HEK293 (cell line): ENCODE measurements at regions not wholly inside any gene's neighbourhood (a gene's known extent, or its start where the extent isn't known, plus 50 kb on each side); places are given as distances from the start of the nearest gene placed in this dataset.

ENCODE experiments used
- KLF8 ChIP-seq: fragments of 450-650 bp; formaldehyde crosslinking; IDR thresholded peaks from 2 replicates; pipeline ENCODE4 v1.5.1; 2016; ENCODE audit warnings: missing biosample characterization, missing genetic modification characterization
- MEIS1 ChIP-seq: sonication (generic); formaldehyde crosslinking; IDR thresholded peaks from 2 replicates; pipeline ENCODE4 v1.8.1; 2022; ENCODE audit warnings: missing genetic modification reagents, mild to moderate bottlenecking, borderline replicate concordance
- MYNN ChIP-seq: fragments of 450-650 bp; formaldehyde crosslinking; IDR thresholded peaks from 2 replicates; pipeline ENCODE4 v1.5.1; 2016; ENCODE audit warnings: missing biosample characterization, missing genetic modification characterization, borderline replicate concordance
- MZF1 ChIP-seq: fragments of 450-650 bp; formaldehyde crosslinking; IDR thresholded peaks from 2 replicates; pipeline ENCODE4 v1.5.1; 2017; ENCODE audit warnings: missing biosample characterization, missing genetic modification characterization, borderline replicate concordance
- TRIM28 ChIP-seq: IDR thresholded peaks from 2 replicates; pipeline ENCODE4 v1.6.1; 2011; ENCODE audit warnings: low read length, control low read depth, borderline replicate concordance
- ZBTB48 ChIP-seq: fragments of 450-650 bp; formaldehyde crosslinking; IDR thresholded peaks from 2 replicates; pipeline ENCODE4 v1.5.1; 2016; ENCODE audit warnings: missing biosample characterization, missing genetic modification characterization
- ZNF112 ChIP-seq: fragments of 450-650 bp; formaldehyde crosslinking; IDR thresholded peaks from 2 replicates; pipeline ENCODE4 v1.5.0; 2017; ENCODE audit warnings: missing biosample characterization, missing genetic modification characterization
- ZNF211 ChIP-seq: fragments of 450-650 bp; formaldehyde crosslinking; IDR thresholded peaks from 2 replicates; pipeline ENCODE4 v1.5.1; 2016; ENCODE audit warnings: low read depth, missing biosample characterization, missing genetic modification characterization
- ZNF248 ChIP-seq: fragments of 450-650 bp; formaldehyde crosslinking; IDR thresholded peaks from 2 replicates; pipeline ENCODE4 v1.5.1; 2017; ENCODE audit warnings: missing biosample characterization, missing genetic modification characterization
- ZNF501 ChIP-seq: fragments of 450-650 bp; formaldehyde crosslinking; IDR thresholded peaks from 2 replicates; pipeline ENCODE4 v1.5.1; 2016; ENCODE audit warnings: missing biosample characterization, missing genetic modification characterization
- ZNF514 ChIP-seq: fragments of 450-650 bp; formaldehyde crosslinking; IDR thresholded peaks from 2 replicates; pipeline ENCODE4 v1.5.1; 2016; ENCODE audit warnings: missing biosample characterization, missing genetic modification characterization
- ZNF571 ChIP-seq: fragments of 450-650 bp; formaldehyde crosslinking; IDR thresholded peaks from 2 replicates; pipeline ENCODE4 v1.5.0; 2017; ENCODE audit warnings: missing biosample characterization, missing genetic modification characterization
- ZNF610 ChIP-seq: fragments of 450-650 bp; formaldehyde crosslinking; IDR thresholded peaks from 2 replicates; pipeline ENCODE4 v1.5.1; 2016; ENCODE audit warnings: missing biosample characterization, missing genetic modification characterization, borderline replicate concordance
- ZNF660 ChIP-seq: fragments of 450-650 bp; IDR thresholded peaks from 2 replicates; pipeline ENCODE4 v1.5.1; 2018; ENCODE audit warnings: missing biosample characterization, mild to moderate bottlenecking, missing genetic modification characterization
- ZNF768 ChIP-seq: fragments of 450-650 bp; formaldehyde crosslinking; IDR thresholded peaks from 2 replicates; pipeline ENCODE4 v1.5.1; 2018; ENCODE audit warnings: missing biosample characterization, mild to moderate bottlenecking, missing genetic modification characterization
- ZNF843 ChIP-seq: fragments of 450-650 bp; formaldehyde crosslinking; IDR thresholded peaks from 2 replicates; pipeline ENCODE4 v1.5.1; 2016; ENCODE audit warnings: missing biosample characterization, missing genetic modification characterization
- ZSCAN16 ChIP-seq: fragments of 450-650 bp; formaldehyde crosslinking; IDR thresholded peaks from 2 replicates; pipeline ENCODE4 v1.5.1; 2016; ENCODE audit warnings: missing biosample characterization, missing genetic modification characterization
- TF ChIP-seq, protein P1 (sequence below): fragments of 450-650 bp; formaldehyde crosslinking; IDR thresholded peaks from 2 replicates; pipeline ENCODE4 v1.5.1; 2016; ENCODE audit warnings: missing biosample characterization, missing genetic modification characterization
- TF ChIP-seq, protein P2 (sequence below): fragments of 450-650 bp; formaldehyde crosslinking; IDR thresholded peaks from 2 replicates; pipeline ENCODE4 v1.5.1; 2016; ENCODE audit warnings: missing biosample characterization, missing genetic modification characterization
- TF ChIP-seq, protein P3 (sequence below): fragments of 450-650 bp; formaldehyde crosslinking; IDR thresholded peaks from 2 replicates; pipeline ENCODE4 v1.5.1; 2016; ENCODE audit warnings: missing biosample characterization, missing genetic modification characterization
- TF ChIP-seq, protein P4 (sequence below): fragments of 450-650 bp; formaldehyde crosslinking; IDR thresholded peaks from 2 replicates; pipeline ENCODE4 v1.5.1; 2016; ENCODE audit warnings: missing biosample characterization, missing genetic modification characterization
- TF ChIP-seq, protein P5 (sequence below): fragments of 450-650 bp; formaldehyde crosslinking; IDR thresholded peaks from 2 replicates; pipeline ENCODE4 v1.5.1; 2017; ENCODE audit warnings: missing biosample characterization, missing genetic modification characterization
- TF ChIP-seq, protein P6 (sequence below): fragments of 450-650 bp; formaldehyde crosslinking; IDR thresholded peaks from 2 replicates; pipeline ENCODE4 v1.5.1; 2017; ENCODE audit warnings: missing biosample characterization, missing genetic modification characterization
- TF ChIP-seq, protein P7 (sequence below): fragments of 450-650 bp; formaldehyde crosslinking; IDR thresholded peaks from 2 replicates; pipeline ENCODE4; 2016; ENCODE audit warnings: missing biosample characterization, missing genetic modification characterization

DNA sequence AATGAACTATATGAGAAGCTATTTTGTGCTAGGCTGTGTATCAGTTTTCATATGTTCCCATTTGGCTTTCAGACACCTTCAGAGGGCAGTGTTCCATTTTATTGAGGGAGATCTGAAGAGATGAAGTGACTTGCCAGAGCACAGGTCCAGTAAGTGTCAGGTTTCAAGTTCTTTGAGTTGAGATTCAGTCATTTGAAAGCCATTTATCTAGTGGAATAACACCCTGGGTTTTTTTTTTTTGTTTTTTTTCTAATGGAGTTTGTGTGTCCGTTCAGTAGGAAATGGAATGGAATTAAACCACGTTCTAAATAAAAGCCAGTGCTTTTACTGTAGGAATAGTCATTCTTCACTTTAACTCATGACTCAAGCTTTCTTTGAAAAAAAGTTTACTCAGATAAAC, 652.9 kb upstream of the USP24 start (continued):
- TF ChIP-seq ZNF768 (no peak), MEIS1 (CRISPR knock-in tag) (no peak), ZNF843 (no peak), ZNF660 (tag by site-specific recombination) (0 out of 2 replicates have a peak, but pooled peaks have one; percentile 17), ZNF610 (tag by site-specific recombination) (0 out of 2 replicates have a peak, but pooled peaks have one; percentile 16), ZNF571 (tag by site-specific recombination) (no peak), ZBTB48 (tag by site-specific recombination) (no peak), ZNF112 (tag by site-specific recombination) (no peak), ZNF501 (no peak), TRIM28 (peak; percentile 84; the same call in 1 of the 2 replicates), ZNF514 (tag by site-specific recombination) (no peak), ZNF211 (tag by site-specific recombination) (no peak), ZSCAN16 (tag by site-specific recombination) (no peak), ZNF248 (no peak), MYNN (tag by site-specific recombination) (peak; percentile 48; the same call in 1 of the 2 replicates), KLF8 (no peak), MZF1 (tag by site-specific recombination) (0 out of 2 replicates have a peak, but pooled peaks have one; percentile 26)
- TF ChIP-seq, protein P1, sequence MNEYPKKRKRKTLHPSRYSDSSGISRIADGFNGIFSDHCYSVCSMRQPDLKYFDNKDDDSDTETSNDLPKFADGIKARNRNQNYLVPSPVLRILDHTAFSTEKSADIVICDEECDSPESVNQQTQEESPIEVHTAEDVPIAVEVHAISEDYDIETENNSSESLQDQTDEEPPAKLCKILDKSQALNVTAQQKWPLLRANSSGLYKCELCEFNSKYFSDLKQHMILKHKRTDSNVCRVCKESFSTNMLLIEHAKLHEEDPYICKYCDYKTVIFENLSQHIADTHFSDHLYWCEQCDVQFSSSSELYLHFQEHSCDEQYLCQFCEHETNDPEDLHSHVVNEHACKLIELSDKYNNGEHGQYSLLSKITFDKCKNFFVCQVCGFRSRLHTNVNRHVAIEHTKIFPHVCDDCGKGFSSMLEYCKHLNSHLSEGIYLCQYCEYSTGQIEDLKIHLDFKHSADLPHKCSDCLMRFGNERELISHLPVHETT (tag by site-specific recombination): no peak
- TF ChIP-seq, protein P2, sequence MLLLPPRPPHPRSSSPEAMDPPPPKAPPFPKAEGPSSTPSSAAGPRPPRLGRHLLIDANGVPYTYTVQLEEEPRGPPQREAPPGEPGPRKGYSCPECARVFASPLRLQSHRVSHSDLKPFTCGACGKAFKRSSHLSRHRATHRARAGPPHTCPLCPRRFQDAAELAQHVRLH (tag by site-specific recombination): peak; percentile 56; the same call in 1 of the 2 replicates
- TF ChIP-seq, protein P3, sequence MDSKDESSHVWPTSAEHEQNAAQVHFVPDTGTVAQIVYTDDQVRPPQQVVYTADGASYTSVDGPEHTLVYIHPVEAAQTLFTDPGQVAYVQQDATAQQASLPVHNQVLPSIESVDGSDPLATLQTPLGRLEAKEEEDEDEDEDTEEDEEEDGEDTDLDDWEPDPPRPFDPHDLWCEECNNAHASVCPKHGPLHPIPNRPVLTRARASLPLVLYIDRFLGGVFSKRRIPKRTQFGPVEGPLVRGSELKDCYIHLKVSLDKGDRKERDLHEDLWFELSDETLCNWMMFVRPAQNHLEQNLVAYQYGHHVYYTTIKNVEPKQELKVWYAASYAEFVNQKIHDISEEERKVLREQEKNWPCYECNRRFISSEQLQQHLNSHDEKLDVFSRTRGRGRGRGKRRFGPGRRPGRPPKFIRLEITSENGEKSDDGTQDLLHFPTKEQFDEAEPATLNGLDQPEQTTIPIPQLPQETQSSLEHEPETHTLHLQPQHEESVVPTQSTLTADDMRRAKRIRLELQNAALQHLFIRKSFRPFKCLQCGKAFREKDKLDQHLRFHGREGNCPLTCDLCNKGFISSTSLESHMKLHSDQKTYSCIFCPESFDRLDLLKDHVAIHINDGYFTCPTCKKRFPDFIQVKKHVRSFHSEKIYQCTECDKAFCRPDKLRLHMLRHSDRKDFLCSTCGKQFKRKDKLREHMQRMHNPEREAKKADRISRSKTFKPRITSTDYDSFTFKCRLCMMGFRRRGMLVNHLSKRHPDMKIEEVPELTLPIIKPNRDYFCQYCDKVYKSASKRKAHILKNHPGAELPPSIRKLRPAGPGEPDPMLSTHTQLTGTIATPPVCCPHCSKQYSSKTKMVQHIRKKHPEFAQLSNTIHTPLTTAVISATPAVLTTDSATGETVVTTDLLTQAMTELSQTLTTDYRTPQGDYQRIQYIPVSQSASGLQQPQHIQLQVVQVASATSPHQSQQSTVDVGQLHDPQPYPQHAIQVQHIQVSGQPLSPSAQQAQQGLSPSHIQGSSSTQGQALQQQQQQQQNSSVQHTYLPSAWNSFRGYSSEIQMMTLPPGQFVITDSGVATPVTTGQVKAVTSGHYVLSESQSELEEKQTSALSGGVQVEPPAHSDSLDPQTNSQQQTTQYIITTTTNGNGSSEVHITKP: no peak
- TF ChIP-seq, protein P4, sequence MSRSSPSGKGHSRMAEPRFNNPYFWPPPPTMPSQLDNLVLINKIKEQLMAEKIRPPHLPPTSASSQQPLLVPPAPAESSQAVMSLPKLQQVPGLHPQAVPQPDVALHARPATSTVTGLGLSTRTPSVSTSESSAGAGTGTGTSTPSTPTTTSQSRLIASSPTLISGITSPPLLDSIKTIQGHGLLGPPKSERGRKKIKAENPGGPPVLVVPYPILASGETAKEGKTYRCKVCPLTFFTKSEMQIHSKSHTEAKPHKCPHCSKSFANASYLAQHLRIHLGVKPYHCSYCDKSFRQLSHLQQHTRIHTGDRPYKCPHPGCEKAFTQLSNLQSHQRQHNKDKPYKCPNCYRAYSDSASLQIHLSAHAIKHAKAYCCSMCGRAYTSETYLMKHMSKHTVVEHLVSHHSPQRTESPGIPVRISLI: peak; percentile 46; the same call in 1 of the 2 replicates
- TF ChIP-seq, protein P5, sequence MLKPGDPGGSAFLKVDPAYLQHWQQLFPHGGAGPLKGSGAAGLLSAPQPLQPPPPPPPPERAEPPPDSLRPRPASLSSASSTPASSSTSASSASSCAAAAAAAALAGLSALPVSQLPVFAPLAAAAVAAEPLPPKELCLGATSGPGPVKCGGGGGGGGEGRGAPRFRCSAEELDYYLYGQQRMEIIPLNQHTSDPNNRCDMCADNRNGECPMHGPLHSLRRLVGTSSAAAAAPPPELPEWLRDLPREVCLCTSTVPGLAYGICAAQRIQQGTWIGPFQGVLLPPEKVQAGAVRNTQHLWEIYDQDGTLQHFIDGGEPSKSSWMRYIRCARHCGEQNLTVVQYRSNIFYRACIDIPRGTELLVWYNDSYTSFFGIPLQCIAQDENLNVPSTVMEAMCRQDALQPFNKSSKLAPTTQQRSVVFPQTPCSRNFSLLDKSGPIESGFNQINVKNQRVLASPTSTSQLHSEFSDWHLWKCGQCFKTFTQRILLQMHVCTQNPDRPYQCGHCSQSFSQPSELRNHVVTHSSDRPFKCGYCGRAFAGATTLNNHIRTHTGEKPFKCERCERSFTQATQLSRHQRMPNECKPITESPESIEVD: peak; percentile 70
- TF ChIP-seq, protein P6, sequence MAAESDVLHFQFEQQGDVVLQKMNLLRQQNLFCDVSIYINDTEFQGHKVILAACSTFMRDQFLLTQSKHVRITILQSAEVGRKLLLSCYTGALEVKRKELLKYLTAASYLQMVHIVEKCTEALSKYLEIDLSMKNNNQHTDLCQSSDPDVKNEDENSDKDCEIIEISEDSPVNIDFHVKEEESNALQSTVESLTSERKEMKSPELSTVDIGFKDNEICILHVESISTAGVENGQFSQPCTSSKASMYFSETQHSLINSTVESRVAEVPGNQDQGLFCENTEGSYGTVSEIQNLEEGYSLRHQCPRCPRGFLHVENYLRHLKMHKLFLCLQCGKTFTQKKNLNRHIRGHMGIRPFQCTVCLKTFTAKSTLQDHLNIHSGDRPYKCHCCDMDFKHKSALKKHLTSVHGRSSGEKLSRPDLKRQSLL (tag by site-specific recombination): no peak
- TF ChIP-seq, protein P7, sequence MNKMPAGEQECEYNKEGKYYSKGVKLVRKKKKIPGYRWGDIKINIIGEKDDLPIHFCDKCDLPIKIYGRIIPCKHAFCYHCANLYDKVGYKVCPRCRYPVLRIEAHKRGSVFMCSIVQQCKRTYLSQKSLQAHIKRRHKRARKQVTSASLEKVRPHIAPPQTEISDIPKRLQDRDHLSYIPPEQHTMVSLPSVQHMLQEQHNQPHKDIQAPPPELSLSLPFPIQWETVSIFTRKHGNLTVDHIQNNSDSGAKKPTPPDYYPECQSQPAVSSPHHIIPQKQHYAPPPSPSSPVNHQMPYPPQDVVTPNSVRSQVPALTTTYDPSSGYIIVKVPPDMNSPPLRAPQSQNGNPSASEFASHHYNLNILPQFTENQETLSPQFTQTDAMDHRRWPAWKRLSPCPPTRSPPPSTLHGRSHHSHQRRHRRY (tag by site-specific recombination): no peak
